ENCODE measurements at regions not wholly inside any gene's neighbourhood (a gene's known extent, or its start where the extent isn't known, plus 50 kb on each side); places are given as distances from the start of the nearest gene placed in this dataset.

DNA sequence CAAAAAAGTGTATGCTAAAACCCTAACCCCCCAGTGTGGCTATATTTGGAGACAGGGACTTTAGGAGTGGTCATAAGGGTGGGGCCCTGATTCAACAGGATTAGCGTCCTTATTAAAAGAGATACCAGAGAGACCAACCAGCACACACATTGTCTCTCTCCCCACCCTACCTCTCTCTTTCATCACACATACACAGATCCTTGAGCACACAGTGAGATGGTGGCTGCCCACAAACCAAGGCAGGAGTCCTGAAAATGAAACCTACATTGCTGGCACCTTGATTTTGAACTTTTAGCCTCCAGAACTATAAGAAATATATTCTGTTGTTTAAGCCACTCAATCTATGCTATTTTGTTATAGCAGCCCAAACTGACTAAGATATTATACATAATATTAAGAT is 224.2 kb downstream of the KDR start:
- Histone ChIP-seq H3K27me3 (no peaks in the 10 kb centered on the region), H3K4me1 (peaks cover 0 to 6% of the 10 kb centered on the region in 2 donors), H3K27ac (no peak overlapping the region), H3K36me3 (no peaks in the 10 kb centered on the region), H3K4me3 (no peak overlapping the region), H3K9me3 (no peaks in the 10 kb centered on the region)
- TF ChIP-seq, protein P1, sequence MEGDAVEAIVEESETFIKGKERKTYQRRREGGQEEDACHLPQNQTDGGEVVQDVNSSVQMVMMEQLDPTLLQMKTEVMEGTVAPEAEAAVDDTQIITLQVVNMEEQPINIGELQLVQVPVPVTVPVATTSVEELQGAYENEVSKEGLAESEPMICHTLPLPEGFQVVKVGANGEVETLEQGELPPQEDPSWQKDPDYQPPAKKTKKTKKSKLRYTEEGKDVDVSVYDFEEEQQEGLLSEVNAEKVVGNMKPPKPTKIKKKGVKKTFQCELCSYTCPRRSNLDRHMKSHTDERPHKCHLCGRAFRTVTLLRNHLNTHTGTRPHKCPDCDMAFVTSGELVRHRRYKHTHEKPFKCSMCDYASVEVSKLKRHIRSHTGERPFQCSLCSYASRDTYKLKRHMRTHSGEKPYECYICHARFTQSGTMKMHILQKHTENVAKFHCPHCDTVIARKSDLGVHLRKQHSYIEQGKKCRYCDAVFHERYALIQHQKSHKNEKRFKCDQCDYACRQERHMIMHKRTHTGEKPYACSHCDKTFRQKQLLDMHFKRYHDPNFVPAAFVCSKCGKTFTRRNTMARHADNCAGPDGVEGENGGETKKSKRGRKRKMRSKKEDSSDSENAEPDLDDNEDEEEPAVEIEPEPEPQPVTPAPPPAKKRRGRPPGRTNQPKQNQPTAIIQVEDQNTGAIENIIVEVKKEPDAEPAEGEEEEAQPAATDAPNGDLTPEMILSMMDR (IDR thresholded peaks at IDR 0.05): no peak
- intact Hi-C loops (cut with DNase I): no loop called here
- no peak for DNase-seq (ENCODE audit: low spot score in 2 of 2)

DNA sequence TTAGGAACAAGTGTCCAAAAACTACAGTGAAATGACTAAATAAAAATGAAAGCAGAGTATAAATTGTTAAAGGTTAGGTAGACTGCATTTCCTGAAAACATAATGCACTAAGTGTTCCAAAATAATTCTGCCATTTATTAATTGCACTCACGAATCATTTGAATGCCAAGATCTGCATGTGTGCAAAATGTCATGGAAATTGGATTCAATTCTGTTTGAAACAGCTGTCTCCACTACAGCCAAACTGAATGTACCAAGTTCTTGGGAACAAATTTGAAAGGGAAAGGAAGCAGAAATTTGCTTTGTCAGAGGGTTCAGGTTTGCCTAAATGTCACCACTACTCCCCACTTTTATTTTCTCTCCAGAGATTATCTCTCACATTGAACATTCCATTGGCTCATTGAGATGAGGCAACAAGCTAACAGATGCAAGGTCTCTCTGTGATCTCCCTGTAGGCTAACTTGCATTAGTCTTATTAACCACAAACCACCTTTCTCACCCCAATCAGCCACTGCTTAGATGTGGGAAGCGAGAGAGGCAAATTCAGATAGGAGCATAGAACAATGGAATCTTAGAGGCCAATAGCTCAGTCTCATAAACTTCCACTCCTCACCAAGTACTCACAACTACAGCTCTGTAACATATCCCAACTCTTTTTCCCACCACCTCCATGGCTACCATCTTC is 226.6 kb downstream of the KDR start:
- H3K27me3 ChIP-seq: no peaks in the 10 kb centered on the region
- DNase-seq (ENCODE audit: low spot score in 2 of 2): no peak
- no peaks in the 10 kb centered on the region for H3K9me3 ChIP-seq
- TF ChIP-seq, protein P1 (IDR thresholded peaks at IDR 0.05): no peak
- no peak overlapping the region for H3K4me3 ChIP-seq
- peaks cover 0 to 6% of the 10 kb centered on the region in 2 donors for H3K4me1 ChIP-seq
- no peaks in the 10 kb centered on the region for H3K36me3 ChIP-seq
- intact Hi-C loops (cut with DNase I): no loop called here
- H3K27ac ChIP-seq: no peak overlapping the region

DNA sequence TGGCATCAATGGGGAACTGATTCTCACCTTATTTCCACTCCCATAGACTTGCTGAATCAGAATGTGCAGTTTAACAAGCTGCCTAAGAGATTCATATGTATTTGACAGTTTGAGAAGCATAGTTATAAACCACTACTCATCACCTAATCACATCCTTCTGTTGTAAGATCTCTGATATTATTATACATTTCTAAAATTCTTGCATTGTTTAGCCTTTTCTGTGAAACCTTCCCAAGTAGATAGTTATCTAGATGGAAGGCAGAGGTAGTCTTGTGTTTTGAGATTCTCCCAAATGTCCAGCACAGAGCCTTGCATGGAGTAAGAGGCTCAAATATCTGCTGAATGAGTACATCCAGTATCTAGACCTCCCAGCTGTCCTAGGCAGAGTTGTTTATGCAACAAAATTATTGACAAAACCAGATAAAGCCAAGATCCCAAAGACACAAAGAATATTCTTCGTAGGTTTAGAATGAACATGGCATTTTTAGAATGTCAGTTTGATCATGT is 227.3 kb downstream of the KDR start:
- Histone ChIP-seq H3K4me3 (no peak overlapping the region), H3K27ac (no peak overlapping the region), H3K36me3 (no peaks in the 10 kb centered on the region), H3K27me3 (no peaks in the 10 kb centered on the region), H3K4me1 (peaks cover 0 to 4% of the 10 kb centered on the region in 2 donors), H3K9me3 (no peaks in the 10 kb centered on the region)
- TF ChIP-seq, protein P1 (IDR thresholded peaks at IDR 0.05): no peak
- DNase-seq (ENCODE audit: low spot score in 2 of 2): no peak
- intact Hi-C loops (cut with DNase I): no loop called here

DNA sequence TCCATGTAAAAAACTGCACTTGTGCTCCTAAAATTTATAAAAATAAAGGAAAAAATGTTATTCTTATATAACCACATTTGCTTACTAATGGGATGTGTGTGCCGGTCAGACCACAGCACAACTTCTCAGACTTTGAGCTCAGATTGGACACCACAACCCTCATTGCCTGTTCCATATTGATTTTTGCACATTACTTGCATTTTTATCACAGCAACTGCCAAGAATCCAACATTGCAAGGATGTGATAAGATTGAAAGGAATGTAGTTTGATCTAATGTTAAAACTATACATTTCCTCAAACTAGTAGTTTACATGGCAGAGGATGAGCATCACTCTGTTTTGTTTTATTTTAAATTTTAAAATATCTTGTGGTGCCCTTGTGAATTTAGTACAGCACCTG is 227.8 kb downstream of the KDR start:
- no peak overlapping the region for H3K4me3 ChIP-seq
- intact Hi-C loops (cut with DNase I): no loop called here
- no peaks in the 10 kb centered on the region for H3K9me3 ChIP-seq
- no peak overlapping the region for H3K27ac ChIP-seq
- no peaks in the 10 kb centered on the region for H3K27me3 ChIP-seq
- H3K4me1 ChIP-seq: no peaks in the 10 kb centered on the region
- H3K36me3 ChIP-seq: no peaks in the 10 kb centered on the region
- no peak for DNase-seq (ENCODE audit: low spot score in 2 of 2)
- TF ChIP-seq, protein P1 (IDR thresholded peaks at IDR 0.05): no peak

DNA sequence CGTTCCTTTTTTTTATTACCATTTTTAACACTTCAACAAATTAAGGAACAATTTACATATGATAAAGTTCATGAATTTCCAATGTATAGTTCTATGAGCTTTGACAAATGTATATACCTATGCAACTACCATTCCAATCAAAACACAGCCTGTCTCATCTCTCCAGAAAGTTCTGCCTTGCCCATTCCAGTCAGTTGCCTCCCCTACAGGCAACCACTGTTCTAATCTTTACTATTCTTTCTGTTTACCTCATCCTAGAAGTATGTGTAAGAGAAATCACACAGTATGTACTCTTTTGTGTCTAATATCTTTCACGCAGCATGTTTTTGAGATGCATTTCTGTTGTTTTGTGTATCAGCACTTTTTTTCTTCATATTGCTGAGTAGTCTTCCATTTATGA is 224.9 kb downstream of the KIT start:
- no peak for DNase-seq (ENCODE audit: low spot score in 2 of 2)
- Histone ChIP-seq H3K4me1 (no peaks in the 10 kb centered on the region), H3K4me3 (no peak overlapping the region), H3K27me3 (no peaks in the 10 kb centered on the region), H3K27ac (no peak overlapping the region), H3K36me3 (no peaks in the 10 kb centered on the region), H3K9me3 (no peaks in the 10 kb centered on the region)
- TF ChIP-seq, protein P1 (IDR thresholded peaks at IDR 0.05): no peak
- intact Hi-C loops (cut with DNase I): no loop called here

Data from ascending aorta (tissue), 2 donors.